Mesodermal cell (in vitro differentiated cells): ENCODE measurements at regions not wholly inside any gene's neighbourhood (a gene's known extent, or its start where the extent isn't known, plus 50 kb on each side); places are given as distances from the start of the nearest gene placed in this dataset.

Experiments
- H3K27ac ChIP-seq: 2 replicates; pipeline ENCODE4 v1.7.0; 2013; ENCODE audit warnings: mild to moderate bottlenecking, low read depth, low read length, moderate library complexity; ENCODE audit not compliant: severe bottlenecking
- H3K36me3 ChIP-seq: 2 replicates; pipeline ENCODE4 v1.7.1; 2013; ENCODE audit warnings: mild to moderate bottlenecking, low read length, moderate library complexity; ENCODE audit not compliant: control insufficient read depth, insufficient read depth
- H3K4me1 ChIP-seq: one replicate; pipeline ENCODE4 v1.7.1; 2013; ENCODE audit warnings: mild to moderate bottlenecking, low read length; ENCODE audit not compliant: insufficient read depth, control insufficient read depth, poor library complexity, severe bottlenecking
- H3K4me3 ChIP-seq: 2 replicates; pipeline ENCODE4 v1.7.0; 2013; ENCODE audit warnings: low read length, control low read depth, mild to moderate bottlenecking; ENCODE audit not compliant: insufficient read depth, poor library complexity, severe bottlenecking; ENCODE audit errors: extremely low read depth
- H3K9me3 ChIP-seq: 2 replicates; pipeline ENCODE4 v1.7.1; 2013; ENCODE audit warnings: mild to moderate bottlenecking, low read length, moderate library complexity; ENCODE audit not compliant: control insufficient read depth
- WGBS, 2 experiments: methylation state at CpG; one replicate each; pipeline ENCODE4 v1.1.5; 2013; ENCODE audit warnings: missing lambda C conversion rate in 2 of 2; ENCODE audit not compliant: insufficient coverage in 2 of 2; 5-methylcytosine and 5-hydroxymethylcytosine counted together

- Histone ChIP-seq H3K4me3 (no peak overlapping the region), H3K9me3 (no peaks in the 10 kb centered on the region), H3K27ac (no peak overlapping the region), H3K36me3 (no peaks in the 10 kb centered on the region), H3K4me1 (no peaks in the 10 kb centered on the region)
- 100% methylated on average over 1 of the region's 2 CpGs for WGBS, 2 experiments
These were observed 184.8 kb upstream of the PKDCC start for GRCh38 chr2:41863062-41863461.

- 88 to 90% methylated on average over 2 to 3 of the region's 3 CpGs for WGBS, 2 experiments
- Histone ChIP-seq H3K36me3 (no peaks in the 10 kb centered on the region), H3K4me1 (no peaks in the 10 kb centered on the region), H3K9me3 (no peaks in the 10 kb centered on the region), H3K4me3 (no peak overlapping the region), H3K27ac (no peak overlapping the region)
These were observed 182.6 kb upstream of the PKDCC start for GRCh38 chr2:41865263-41865662.

- Histone ChIP-seq H3K27ac (no peak overlapping the region), H3K9me3 (no peaks in the 10 kb centered on the region), H3K4me3 (no peak overlapping the region), H3K4me1 (peaks cover 11% of the 10 kb centered on the region), H3K36me3 (no peaks in the 10 kb centered on the region)
- WGBS, 2 experiments, result 92 to 94% methylated on average over 2 to 3 of the region's 3 CpGs
These were observed 180.3 kb upstream of the PKDCC start for GRCh38 chr2:41867553-41867952.

- Histone ChIP-seq H3K27ac (no peak overlapping the region), H3K4me3 (no peak overlapping the region), H3K9me3 (no peaks in the 10 kb centered on the region), H3K36me3 (no peaks in the 10 kb centered on the region), H3K4me1 (peaks cover 14% of the 10 kb centered on the region)
- 28 to 100% methylated on average over 1 to 3 of the region's 3 CpGs for WGBS, 2 experiments
These were observed 178.1 kb upstream of the PKDCC start for GRCh38 chr2:41869542-41870264.

GRCh38 chr2:41870265-41870585 lies 177.6 kb upstream of the PKDCC start:
- Histone ChIP-seq H3K27ac (no peak overlapping the region), H3K4me3 (no peak overlapping the region), H3K36me3 (no peaks in the 10 kb centered on the region), H3K4me1 (peaks cover 14% of the 10 kb centered on the region), H3K9me3 (no peaks in the 10 kb centered on the region)
- 90% methylated on average over 6 of the region's 6 CpGs for WGBS, 2 experiments

- no peaks in the 10 kb centered on the region for H3K36me3 ChIP-seq
- no peaks in the 10 kb centered on the region for H3K9me3 ChIP-seq
- 36 to 37% methylated on average over 7 of the region's 9 CpGs for WGBS, 2 experiments
- no peak overlapping the region for H3K27ac ChIP-seq
- H3K4me3 ChIP-seq, result no peak overlapping the region
- H3K4me1 ChIP-seq, result peaks cover 14% of the 10 kb centered on the region
These were observed 176.7 kb upstream of the PKDCC start for GRCh38 chr2:41871080-41871479.

GRCh38 chr2:41872646-41873045 lies 175.2 kb upstream of the PKDCC start:
- no peaks in the 10 kb centered on the region for H3K9me3 ChIP-seq
- H3K36me3 ChIP-seq, result no peaks in the 10 kb centered on the region
- H3K4me1 ChIP-seq, result peaks cover 14% of the 10 kb centered on the region
- no peak overlapping the region for H3K4me3 ChIP-seq
- WGBS, 2 experiments, result 72 to 84% methylated on average over 2 to 3 of the region's 3 CpGs
- no peak overlapping the region for H3K27ac ChIP-seq

GRCh38 chr2:41873102-41874031 lies 174.5 kb upstream of the PKDCC start:
- Histone ChIP-seq H3K4me1 (peaks cover 17% of the 10 kb centered on the region), H3K4me3 (no peak overlapping the region), H3K36me3 (no peaks in the 10 kb centered on the region), H3K9me3 (no peaks in the 10 kb centered on the region), H3K27ac (no peak overlapping the region)
- WGBS, 2 experiments, result no CpG with 5 or more reads among the region's 4 CpGs

GRCh38 chr2:41877114-41877678 lies 170.6 kb upstream of the PKDCC start:
- Histone ChIP-seq H3K27ac (no peak overlapping the region), H3K4me1 (peaks cover 19% of the 10 kb centered on the region), H3K4me3 (no peak overlapping the region), H3K9me3 (no peaks in the 10 kb centered on the region), H3K36me3 (no peaks in the 10 kb centered on the region)
- 91 to 96% methylated on average over 11 to 13 of the region's 14 CpGs for WGBS, 2 experiments

GRCh38 chr2:41878056-41878455 lies 169.8 kb upstream of the PKDCC start:
- H3K4me1 ChIP-seq, result peaks cover 14% of the 10 kb centered on the region
- no peaks in the 10 kb centered on the region for H3K36me3 ChIP-seq
- H3K4me3 ChIP-seq, result no peak overlapping the region
- H3K9me3 ChIP-seq, result no peaks in the 10 kb centered on the region
- H3K27ac ChIP-seq, result no peak overlapping the region
- WGBS, 2 experiments, result 97 to 100% methylated on average over 8 to 10 of the region's 10 CpGs
